ENCODE measurements at regions not wholly inside any gene's neighbourhood (a gene's known extent, or its start where the extent isn't known, plus 50 kb on each side); places are given as distances from the start of the nearest gene placed in this dataset.

- no peaks in the 10 kb centered on the region for H3K36me3 ChIP-seq
- no peak overlapping the region for H3K27ac ChIP-seq
- H3K9me3 ChIP-seq = no peaks in the 10 kb centered on the region
- TF ChIP-seq, protein P1, sequence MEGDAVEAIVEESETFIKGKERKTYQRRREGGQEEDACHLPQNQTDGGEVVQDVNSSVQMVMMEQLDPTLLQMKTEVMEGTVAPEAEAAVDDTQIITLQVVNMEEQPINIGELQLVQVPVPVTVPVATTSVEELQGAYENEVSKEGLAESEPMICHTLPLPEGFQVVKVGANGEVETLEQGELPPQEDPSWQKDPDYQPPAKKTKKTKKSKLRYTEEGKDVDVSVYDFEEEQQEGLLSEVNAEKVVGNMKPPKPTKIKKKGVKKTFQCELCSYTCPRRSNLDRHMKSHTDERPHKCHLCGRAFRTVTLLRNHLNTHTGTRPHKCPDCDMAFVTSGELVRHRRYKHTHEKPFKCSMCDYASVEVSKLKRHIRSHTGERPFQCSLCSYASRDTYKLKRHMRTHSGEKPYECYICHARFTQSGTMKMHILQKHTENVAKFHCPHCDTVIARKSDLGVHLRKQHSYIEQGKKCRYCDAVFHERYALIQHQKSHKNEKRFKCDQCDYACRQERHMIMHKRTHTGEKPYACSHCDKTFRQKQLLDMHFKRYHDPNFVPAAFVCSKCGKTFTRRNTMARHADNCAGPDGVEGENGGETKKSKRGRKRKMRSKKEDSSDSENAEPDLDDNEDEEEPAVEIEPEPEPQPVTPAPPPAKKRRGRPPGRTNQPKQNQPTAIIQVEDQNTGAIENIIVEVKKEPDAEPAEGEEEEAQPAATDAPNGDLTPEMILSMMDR (IDR thresholded peaks at IDR 0.05) = no peak
- no peak overlapping the region for H3K4me3 ChIP-seq (ENCODE audit: low read depth in 1 of 2, low read length in 1 of 2)
- H3K27me3 ChIP-seq = peaks cover 18% of the 10 kb centered on the region
- H3K4me1 ChIP-seq (ENCODE audit: control insufficient read depth in 1 of 2, insufficient read depth in 1 of 2, low read depth in 1 of 2, low read length in 1 of 2) = peaks cover 8 to 10% of the 10 kb centered on the region in 2 experiments
Observed at GRCh38 chr2:215797676-215798075, 215.7 kb downstream of the MREG start.

DNA sequence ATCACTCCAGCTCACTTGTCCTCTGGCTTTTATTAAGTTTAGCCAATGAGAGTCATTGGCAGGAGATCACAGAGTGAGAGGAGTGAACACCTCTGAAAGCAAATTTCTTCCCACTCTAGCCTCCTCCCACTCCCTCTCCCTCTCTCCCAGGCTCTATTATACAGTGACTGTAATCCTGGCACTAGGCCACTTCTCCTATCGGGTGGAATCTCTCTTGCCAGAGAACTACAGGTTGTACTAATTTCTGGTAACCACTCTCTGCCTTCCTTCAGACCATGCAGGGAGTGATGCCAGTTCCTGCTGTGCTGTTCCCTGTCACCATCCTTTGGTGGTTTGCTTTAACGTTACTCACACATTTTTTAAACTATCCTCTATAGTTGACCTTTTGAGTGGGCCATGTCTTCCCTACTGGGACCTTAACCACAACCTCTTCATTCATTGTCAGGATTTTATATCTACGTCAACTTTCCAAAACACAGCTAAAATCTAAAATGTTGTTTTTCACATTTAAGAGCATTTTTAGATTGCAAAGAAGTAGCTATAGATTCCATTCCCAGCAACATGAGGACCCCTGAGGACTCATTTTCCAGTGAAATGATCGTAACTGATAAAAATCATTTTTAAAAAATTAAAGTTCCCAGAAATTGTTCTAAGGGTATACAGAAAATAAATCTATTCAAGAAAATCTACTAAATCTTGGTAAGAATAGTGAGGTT, 217.1 kb downstream of the MREG start:
- H3K4me3 ChIP-seq (ENCODE audit: low read depth in 1 of 2, low read length in 1 of 2) = no peak overlapping the region
- H3K27ac ChIP-seq = no peak overlapping the region
- H3K36me3 ChIP-seq = no peaks in the 10 kb centered on the region
- TF ChIP-seq, protein P1 (IDR thresholded peaks at IDR 0.05) = no peak
- H3K9me3 ChIP-seq = no peaks in the 10 kb centered on the region
- peaks cover 8 to 13% of the 10 kb centered on the region in 2 experiments for H3K4me1 ChIP-seq (ENCODE audit: control insufficient read depth in 1 of 2, insufficient read depth in 1 of 2, low read depth in 1 of 2, low read length in 1 of 2)
- peaks cover 18% of the 10 kb centered on the region for H3K27me3 ChIP-seq

DNA sequence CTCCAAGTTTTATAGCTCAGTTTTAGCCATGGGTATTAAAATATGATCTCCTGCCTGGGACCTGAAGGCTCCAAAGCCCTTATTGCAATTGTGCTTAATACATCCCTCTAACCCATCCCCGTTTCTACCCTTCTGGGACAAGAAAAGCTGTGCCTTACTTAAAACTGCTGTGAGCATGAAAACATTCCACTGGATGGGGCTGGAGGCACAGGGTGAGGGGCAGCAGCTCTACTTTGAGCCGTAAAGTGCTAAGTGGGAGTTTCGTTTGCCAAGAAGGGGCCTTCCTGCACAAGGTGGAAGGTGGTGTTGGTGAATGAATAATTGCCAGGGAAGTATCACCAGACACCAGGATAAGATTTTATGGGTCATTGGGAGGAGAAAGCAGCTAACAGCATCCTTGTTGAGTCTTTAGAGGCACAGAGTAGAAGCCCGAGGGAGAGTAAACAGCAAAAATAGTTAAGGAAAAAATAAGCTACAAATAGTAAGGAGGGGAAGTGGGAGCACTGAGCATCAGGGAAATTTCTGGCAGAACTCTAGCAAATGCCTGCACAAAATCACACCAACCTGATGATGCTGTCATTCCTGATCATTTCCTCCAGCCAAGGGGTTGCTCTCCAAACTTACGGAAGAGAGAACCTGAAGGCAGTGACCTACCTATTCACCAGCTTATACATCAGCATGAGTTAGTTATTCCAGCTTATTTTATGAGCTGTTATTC, 218.4 kb downstream of the MREG start:
- Histone ChIP-seq H3K4me3 (ENCODE audit: low read depth in 1 of 2, low read length in 1 of 2) (no peak overlapping the region), H3K27me3 (peaks cover 18% of the 10 kb centered on the region), H3K36me3 (no peaks in the 10 kb centered on the region), H3K27ac (no peak overlapping the region), H3K9me3 (no peaks in the 10 kb centered on the region), H3K4me1 (ENCODE audit: control insufficient read depth in 1 of 2, insufficient read depth in 1 of 2, low read depth in 1 of 2, low read length in 1 of 2) (peaks cover 16 to 25% of the 10 kb centered on the region in 2 experiments)
- TF ChIP-seq, protein P1 (IDR thresholded peaks at IDR 0.05) = no peak

DNA sequence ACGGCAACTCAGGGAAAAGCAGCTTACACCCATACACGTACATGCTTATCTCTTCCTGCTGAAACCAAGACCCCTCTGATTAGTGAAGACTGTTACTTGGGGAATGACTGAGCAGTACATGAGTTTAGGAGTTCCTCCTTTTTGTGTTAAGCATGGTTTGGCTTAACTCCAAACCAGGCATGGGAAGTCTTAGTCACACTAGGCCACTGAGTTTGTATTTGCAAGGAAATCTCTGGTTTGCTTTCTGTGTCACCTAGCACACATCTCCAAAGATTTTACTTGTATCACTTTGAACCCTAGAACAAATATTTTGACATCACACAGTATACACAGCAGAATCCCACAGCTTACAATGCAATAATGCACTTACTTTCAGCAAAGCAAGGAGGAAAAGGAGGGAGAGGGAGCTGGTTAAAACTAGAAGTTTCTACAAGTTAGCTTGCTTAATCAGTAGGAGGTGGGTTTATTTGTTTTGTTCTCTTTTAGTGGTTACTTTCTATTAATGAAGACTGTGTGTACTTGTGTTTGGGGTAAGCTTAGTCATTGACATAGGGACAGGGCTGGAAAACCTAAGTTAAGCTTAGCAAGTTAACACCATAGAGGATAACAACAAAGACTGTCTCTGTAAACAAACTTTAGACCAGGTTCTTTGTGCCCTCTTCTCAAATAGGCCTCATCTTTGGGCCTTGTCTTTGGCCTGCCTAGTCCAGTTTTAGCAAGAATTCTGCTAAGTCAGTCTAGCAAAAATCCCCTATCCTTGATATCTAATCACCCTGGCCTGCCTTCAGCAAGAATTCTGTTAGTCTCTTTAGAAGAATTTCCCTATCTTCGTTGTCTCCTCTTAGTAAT, 219.4 kb downstream of the MREG start:
- H3K9me3 ChIP-seq = no peaks in the 10 kb centered on the region
- H3K4me3 ChIP-seq (ENCODE audit: low read depth in 1 of 2, low read length in 1 of 2) = no peak overlapping the region
- TF ChIP-seq, protein P1 (IDR thresholded peaks at IDR 0.05) = no peak
- peaks cover 16 to 25% of the 10 kb centered on the region in 2 experiments for H3K4me1 ChIP-seq (ENCODE audit: control insufficient read depth in 1 of 2, insufficient read depth in 1 of 2, low read depth in 1 of 2, low read length in 1 of 2)
- peaks cover 18% of the 10 kb centered on the region for H3K27me3 ChIP-seq
- H3K27ac ChIP-seq = peak overlapping the region; percentile 34
- H3K36me3 ChIP-seq = no peaks in the 10 kb centered on the region

DNA sequence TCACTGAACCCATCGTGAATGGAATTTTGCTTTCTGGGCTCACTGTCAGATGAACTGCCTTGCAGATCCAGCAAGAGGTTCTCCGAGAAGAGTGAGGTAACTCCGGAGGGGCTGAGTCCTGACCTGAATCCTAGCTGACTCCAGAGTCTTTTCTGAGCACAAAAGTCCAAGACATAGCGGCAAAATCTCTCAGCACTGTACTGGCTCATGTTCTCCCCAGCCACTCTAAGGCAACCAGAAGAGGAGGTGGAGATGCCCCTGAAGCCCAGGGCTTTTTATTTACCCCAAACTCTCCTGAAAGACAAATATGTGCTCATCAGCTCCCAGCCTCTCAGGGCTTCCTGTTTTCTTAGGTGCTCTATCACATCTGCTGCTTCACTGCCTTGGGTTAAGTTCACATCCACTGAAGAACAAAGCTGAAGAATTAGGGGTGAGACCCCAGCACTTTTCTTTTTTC, 221.8 kb downstream of the MREG start:
- TF ChIP-seq, protein P1 (IDR thresholded peaks at IDR 0.05) = no peak
- Histone ChIP-seq H3K4me1 (ENCODE audit: control insufficient read depth in 1 of 2, insufficient read depth in 1 of 2, low read depth in 1 of 2, low read length in 1 of 2) (peaks cover 16 to 25% of the 10 kb centered on the region in 2 experiments), H3K27ac (no peak overlapping the region), H3K4me3 (ENCODE audit: low read depth in 1 of 2, low read length in 1 of 2) (no peak overlapping the region), H3K36me3 (no peaks in the 10 kb centered on the region), H3K9me3 (no peaks in the 10 kb centered on the region), H3K27me3 (peaks cover 18% of the 10 kb centered on the region)
